Caco-2 (cell line): ENCODE measurements at regions not wholly inside any gene's neighbourhood (a gene's known extent, or its start where the extent isn't known, plus 50 kb on each side); places are given as distances from the start of the nearest gene placed in this dataset.

Experiments used
- BruUV-seq: library from RNA; stranded (reverse); fragments of 400-500 nt; replicated peaks from 2 replicates; lab custom pipeline; 2021; lab: Mats Ljungman, UMichigan
- CTCF ChIA-PET: fragments of 300-600 bp; sonication (Branson Sonifier 250); formaldehyde crosslinking; loops from one replicate; lab custom pipeline; 2022; ENCODE audit warnings: antibody characterized with exemption; lab: Charles Lee
- POLR2A ChIA-PET: fragments of 300-600 bp; sonication (Branson Sonifier 250); formaldehyde crosslinking; loops from one replicate; lab custom pipeline; 2022; ENCODE audit warnings: antibody characterized with exemption; lab: Charles Lee
- DNase-seq, 2 experiments: peaks; one replicate each; pipeline versions ENCODE4 v3.0.0 to v3.0.0-alpha.2; 2020 to 2022
- H3K27me3 ChIP-seq: replicated peaks from 2 replicates; pipeline ENCODE4 v1.6.0; 2011; ENCODE audit warnings: low read length; ENCODE audit not compliant: control insufficient read depth, insufficient read depth
- H3K36me3 ChIP-seq: 2 replicates; pipeline ENCODE4 v1.5.1; 2011; ENCODE audit warnings: low read length; ENCODE audit not compliant: control insufficient read depth, insufficient read depth
- H3K4me1 ChIP-seq: fragments of 250-450 bp; sonication (Bioruptor Pico); 2 replicates; pipeline ENCODE4 v1.5.1; 2020; ENCODE audit warnings: mild to moderate bottlenecking
- H3K4me3 ChIP-seq: 2 replicates; pipeline ENCODE4 v1.5.1; 2011; ENCODE audit warnings: low read depth, mild to moderate bottlenecking, control low read depth, low read length
- H3K9me3 ChIP-seq: fragments of 250-450 bp; sonication (Bioruptor Pico); 2 replicates; pipeline ENCODE4 v1.5.1; 2020; ENCODE audit warnings: mild to moderate bottlenecking, moderate library complexity
- H3K27ac Mint-ChIP-seq: one replicate; pipeline ENCODE4 v1.8.0; 2022; ENCODE audit warnings: mixed read lengths; ENCODE audit not compliant: unreplicated experiment
- H3K27me3 Mint-ChIP-seq: one replicate; pipeline ENCODE4 v1.8.0; 2022; ENCODE audit warnings: mixed read lengths; ENCODE audit not compliant: insufficient read depth, unreplicated experiment
- H3K36me3 Mint-ChIP-seq: one replicate; pipeline ENCODE4 v1.8.0; 2022; ENCODE audit warnings: mild to moderate bottlenecking, mixed read lengths; ENCODE audit not compliant: insufficient read depth, unreplicated experiment
- H3K4me1 Mint-ChIP-seq: one replicate; pipeline ENCODE4 v1.8.0; 2022; ENCODE audit warnings: low read depth, mixed read lengths; ENCODE audit not compliant: unreplicated experiment
- H3K4me3 Mint-ChIP-seq: one replicate; pipeline ENCODE4 v1.8.0; 2022; ENCODE audit warnings: mild to moderate bottlenecking, moderate library complexity, mixed read lengths; ENCODE audit not compliant: unreplicated experiment
- H3K9me3 Mint-ChIP-seq: one replicate; pipeline ENCODE4 v1.8.0; 2022; ENCODE audit warnings: mixed read lengths; ENCODE audit not compliant: unreplicated experiment
- CTCF ChIP-seq, 2 experiments: fragments of 200-600 bp in 1 of 2; IDR thresholded peaks; 1 replicate in 1 of 2; 2 replicates in 1 of 2; pipeline versions ENCODE4 v1.5.1 to v1.8.0; 2011 to 2022; ENCODE audit warnings: antibody characterized with exemption in 1 of 2, control low read depth in 1 of 2, inconsistent platforms in 1 of 2, low read depth in 1 of 2, low read length in 1 of 2, mild to moderate bottlenecking in 1 of 2, moderate library complexity in 1 of 2; ENCODE audit not compliant: insufficient read depth in 1 of 2, severe bottlenecking in 1 of 2, unreplicated experiment in 1 of 2
- intact Hi-C: fragments of 100-400 bp; cut with micrococcal nuclease; formaldehyde crosslinking; loops from one replicate; pipeline ENCODE4 v1.10.0; 2022; ENCODE audit not compliant: unreplicated experiment

GRCh38 chr1:233435622-233436021 lies 108.1 kb downstream of the MAP3K21 start:
- Mint-ChIP-seq H3K4me1 (no peaks in the 10 kb centered on the region), H3K9me3 (no peaks in the 10 kb centered on the region), H3K27ac (no peak overlapping the region), H3K4me3 (no peak overlapping the region), H3K27me3 (peaks cover 3% of the 10 kb centered on the region), H3K36me3 (no peaks in the 10 kb centered on the region)
- Histone ChIP-seq H3K36me3 (no peaks in the 10 kb centered on the region), H3K4me3 (no peak overlapping the region), H3K27me3 (no peaks in the 10 kb centered on the region), H3K9me3 (no peaks in the 10 kb centered on the region), H3K4me1 (no peaks in the 10 kb centered on the region)
- CTCF ChIA-PET, result no interaction called here
- POLR2A ChIA-PET, result no interaction called here
- DNase-seq, result no peak
- intact Hi-C loops, result no loop called here
- no TSS peak for BruUV-seq
- no peak for TF ChIP-seq CTCF (IDR thresholded peaks at IDR 0.05; ENCODE audit: insufficient read depth in 1 of 2, low read depth in 1 of 2, low read length in 1 of 2, severe bottlenecking in 1 of 2, unreplicated experiment in 1 of 2)

- ChIA-PET CTCF (interaction anchor here (0.6 to 1.5 kb wide), 4 partner anchors 26 to 351 kb away, joined by 3 read pairs; no protein-coding TSS in a partner anchor), POLR2A (no interaction called here)
- Mint-ChIP-seq H3K27me3 (peaks cover 3% of the 10 kb centered on the region), H3K9me3 (no peaks in the 10 kb centered on the region), H3K4me3 (no peak overlapping the region), H3K4me1 (no peaks in the 10 kb centered on the region), H3K27ac (no peak overlapping the region), H3K36me3 (no peaks in the 10 kb centered on the region)
- intact Hi-C loops, result no loop called here
- Histone ChIP-seq H3K36me3 (no peaks in the 10 kb centered on the region), H3K9me3 (no peaks in the 10 kb centered on the region), H3K4me1 (no peaks in the 10 kb centered on the region), H3K27me3 (no peaks in the 10 kb centered on the region), H3K4me3 (no peak overlapping the region)
- DNase-seq, result no peak
- no TSS peak for BruUV-seq
- TF ChIP-seq CTCF (IDR thresholded peaks at IDR 0.05; ENCODE audit: insufficient read depth in 1 of 2, low read depth in 1 of 2, low read length in 1 of 2, severe bottlenecking in 1 of 2, unreplicated experiment in 1 of 2), result no peak
Measured at GRCh38 chr1:233439721-233440120, 112.2 kb downstream of the MAP3K21 start.

- DNase-seq, result peak in 1 of 2 experiments; percentile 44
- Mint-ChIP-seq H3K36me3 (no peaks in the 10 kb centered on the region), H3K4me1 (no peaks in the 10 kb centered on the region), H3K4me3 (no peak overlapping the region), H3K27me3 (peaks cover 3% of the 10 kb centered on the region), H3K27ac (no peak overlapping the region), H3K9me3 (peaks cover 3% of the 10 kb centered on the region)
- Histone ChIP-seq H3K36me3 (no peaks in the 10 kb centered on the region), H3K4me3 (no peak overlapping the region), H3K27me3 (no peaks in the 10 kb centered on the region), H3K9me3 (no peaks in the 10 kb centered on the region), H3K4me1 (no peaks in the 10 kb centered on the region)
- TF ChIP-seq CTCF (IDR thresholded peaks at IDR 0.05; ENCODE audit: insufficient read depth in 1 of 2, low read depth in 1 of 2, low read length in 1 of 2, severe bottlenecking in 1 of 2, unreplicated experiment in 1 of 2), result peak; percentile 62 to 68
- ChIA-PET CTCF (interaction anchor here (0.6 to 1.6 kb wide), 10 partner anchors 18 to 671 kb away, joined by 3 to 18 read pairs (median 3); no protein-coding TSS in a partner anchor), POLR2A (no interaction called here)
- intact Hi-C loops, result loop anchor here (1.0 kb wide), 2 partner anchors 350 to 624 kb away; no protein-coding TSS in a partner anchor
- BruUV-seq, result no TSS peak
Measured at GRCh38 chr1:233440951-233441401, 113.5 kb downstream of the MAP3K21 start.
